ENCODE measurements at regions not wholly inside any gene's neighbourhood (a gene's known extent, or its start where the extent isn't known, plus 50 kb on each side); places are given as distances from the start of the nearest gene placed in this dataset.

DNA sequence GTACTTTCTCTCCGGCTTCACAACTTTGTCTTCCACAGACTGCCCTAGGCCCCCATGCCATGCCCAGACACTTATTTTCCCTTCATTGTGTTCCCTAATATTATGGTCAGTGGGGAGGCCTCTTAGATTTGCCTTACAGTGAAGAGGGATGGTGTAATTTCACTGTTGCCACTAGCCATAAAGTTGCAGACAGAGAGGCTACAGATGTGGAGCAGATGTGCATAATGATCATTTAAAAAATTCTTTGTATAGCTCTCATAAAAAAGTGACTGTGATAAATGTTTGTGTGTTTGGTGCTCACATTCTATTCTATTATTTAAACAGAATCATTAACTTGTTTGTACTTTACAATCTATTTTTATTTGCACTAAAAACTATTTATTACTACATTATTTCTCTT, 67.5 kb upstream of the FN1 start:
- no peak for TF ChIP-seq CTCF (IDR thresholded peaks at IDR 0.05; ENCODE audit: control insufficient read depth, insufficient read depth, low read depth, low read length, missing control alignments)
- no peak overlapping the region for H3K4me3 ChIP-seq (ENCODE audit: control insufficient read depth, low read depth, low read length)
- no peak for DNase-seq (ENCODE audit: low read depth)

GRCh38 chr2:215500466-215500865, 64.6 kb upstream of the FN1 start:
- no peak overlapping the region for H3K4me3 ChIP-seq (ENCODE audit: control insufficient read depth, low read depth, low read length)
- TF ChIP-seq CTCF (IDR thresholded peaks at IDR 0.05; ENCODE audit: control insufficient read depth, insufficient read depth, low read depth, low read length, missing control alignments) = no peak
- DNase-seq (ENCODE audit: low read depth) = no peak

- no peak for DNase-seq (ENCODE audit: low read depth)
- no peak for TF ChIP-seq CTCF (IDR thresholded peaks at IDR 0.05; ENCODE audit: control insufficient read depth, insufficient read depth, low read depth, low read length, missing control alignments)
- no peak overlapping the region for H3K4me3 ChIP-seq (ENCODE audit: control insufficient read depth, low read depth, low read length)
Measured at GRCh38 chr2:215499331-215499730, 63.5 kb upstream of the FN1 start.

GRCh38 chr2:215498431-215498830, 62.6 kb upstream of the FN1 start:
- H3K4me3 ChIP-seq (ENCODE audit: control insufficient read depth, low read depth, low read length) = no peak overlapping the region
- no peak for TF ChIP-seq CTCF (IDR thresholded peaks at IDR 0.05; ENCODE audit: control insufficient read depth, insufficient read depth, low read depth, low read length, missing control alignments)
- no peak for DNase-seq (ENCODE audit: low read depth)

- TF ChIP-seq CTCF (IDR thresholded peaks at IDR 0.05; ENCODE audit: control insufficient read depth, insufficient read depth, low read depth, low read length, missing control alignments) = no peak
- H3K4me3 ChIP-seq (ENCODE audit: control insufficient read depth, low read depth, low read length) = no peak overlapping the region
- DNase-seq (ENCODE audit: low read depth) = no peak
Measured at GRCh38 chr2:215493376-215493775, 57.5 kb upstream of the FN1 start.

DNA sequence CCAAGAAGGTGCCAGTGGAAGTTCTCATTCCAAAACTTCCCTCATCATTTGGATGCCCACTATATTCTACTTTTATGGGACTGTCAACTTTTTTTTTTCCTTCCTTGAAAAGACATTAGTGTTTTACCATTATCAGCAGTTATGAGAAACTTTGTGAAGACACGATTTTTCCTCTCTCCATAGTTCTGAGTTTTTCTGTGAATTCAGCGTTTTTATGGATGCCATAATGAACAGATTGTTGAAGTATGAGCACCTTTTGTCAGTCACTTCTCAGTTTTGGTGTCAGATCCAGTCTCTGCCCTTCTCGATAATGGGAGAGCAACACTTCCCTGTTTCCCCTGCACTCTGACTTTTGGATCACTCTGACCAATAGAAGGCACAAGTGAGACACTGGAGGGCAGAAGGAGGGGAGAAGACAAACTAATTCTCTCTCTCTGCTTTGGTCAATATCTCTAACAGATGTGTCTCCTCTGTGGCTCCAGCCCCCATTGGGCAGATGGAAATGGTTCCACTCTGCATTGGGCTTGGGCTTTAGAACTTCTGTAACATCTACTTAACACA, 53.5 kb upstream of the FN1 start:
- no peak for DNase-seq (ENCODE audit: low read depth)
- no peak for TF ChIP-seq CTCF (IDR thresholded peaks at IDR 0.05; ENCODE audit: control insufficient read depth, insufficient read depth, low read depth, low read length, missing control alignments)
- no peak overlapping the region for H3K4me3 ChIP-seq (ENCODE audit: control insufficient read depth, low read depth, low read length)

DNA sequence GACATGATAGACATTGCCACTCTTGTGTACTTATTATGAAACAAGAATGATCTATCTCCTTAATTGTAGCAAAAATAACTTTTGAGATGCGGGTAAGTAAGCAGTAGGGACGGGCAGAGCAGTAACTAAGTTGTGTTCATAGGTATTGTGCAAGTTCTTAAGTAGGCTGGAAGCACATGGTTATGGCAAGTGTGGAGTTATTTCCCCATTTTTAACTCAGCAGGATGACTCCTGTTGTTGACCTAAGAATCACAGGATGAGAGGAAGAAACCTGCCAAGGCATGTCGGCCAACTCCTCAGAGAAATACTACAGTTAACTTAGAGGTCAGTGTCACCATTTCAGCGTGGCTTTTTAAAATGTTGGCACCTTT, 51.1 kb upstream of the FN1 start:
- DNase-seq (ENCODE audit: low read depth) = no peak
- TF ChIP-seq CTCF (IDR thresholded peaks at IDR 0.05; ENCODE audit: control insufficient read depth, insufficient read depth, low read depth, low read length, missing control alignments) = no peak
- no peak overlapping the region for H3K4me3 ChIP-seq (ENCODE audit: control insufficient read depth, low read depth, low read length)
